ENCODE measurements at regions not wholly inside any gene's neighbourhood (a gene's known extent, or its start where the extent isn't known, plus 50 kb on each side); places are given as distances from the start of the nearest gene placed in this dataset.

- no peak overlapping the region for H3K4me3 ChIP-seq (ENCODE audit: low read depth, low read length)
- no peak for TF ChIP-seq CTCF (conservative IDR thresholded peaks at IDR 0.05; ENCODE audit: low read depth, low read length)
- DNase-seq (ENCODE audit: low read depth) = no peak
Measured at GRCh38 chr2:188766471-188766856, 207.7 kb upstream of the COL3A1 start.

GRCh38 chr2:188767176-188767575 lies 207.0 kb upstream of the COL3A1 start:
- H3K4me3 ChIP-seq (ENCODE audit: low read depth, low read length) = no peak overlapping the region
- no peak for TF ChIP-seq CTCF (conservative IDR thresholded peaks at IDR 0.05; ENCODE audit: low read depth, low read length)
- no peak for DNase-seq (ENCODE audit: low read depth)

GRCh38 chr2:188770296-188770695 lies 203.9 kb upstream of the COL3A1 start:
- TF ChIP-seq CTCF (conservative IDR thresholded peaks at IDR 0.05; ENCODE audit: low read depth, low read length) = no peak
- no peak overlapping the region for H3K4me3 ChIP-seq (ENCODE audit: low read depth, low read length)
- DNase-seq (ENCODE audit: low read depth) = no peak

- no peak for TF ChIP-seq CTCF (conservative IDR thresholded peaks at IDR 0.05; ENCODE audit: low read depth, low read length)
- DNase-seq (ENCODE audit: low read depth) = no peak
- H3K4me3 ChIP-seq (ENCODE audit: low read depth, low read length) = no peak overlapping the region
Measured at GRCh38 chr2:188773075-188773474, 201.1 kb upstream of the COL3A1 start.

- no peak for TF ChIP-seq CTCF (conservative IDR thresholded peaks at IDR 0.05; ENCODE audit: low read depth, low read length)
- DNase-seq (ENCODE audit: low read depth) = no peak
- no peak overlapping the region for H3K4me3 ChIP-seq (ENCODE audit: low read depth, low read length)
Measured at GRCh38 chr2:188776634-188777033, 197.5 kb upstream of the COL3A1 start.

GRCh38 chr2:188784269-188784762 lies 189.9 kb upstream of the COL3A1 start:
- TF ChIP-seq CTCF (conservative IDR thresholded peaks at IDR 0.05; ENCODE audit: low read depth, low read length) = peak; percentile 8
- DNase-seq (ENCODE audit: low read depth) = no peak
- H3K4me3 ChIP-seq (ENCODE audit: low read depth, low read length) = no peak overlapping the region

- H3K4me3 ChIP-seq (ENCODE audit: low read depth, low read length) = no peak overlapping the region
- no peak for TF ChIP-seq CTCF (conservative IDR thresholded peaks at IDR 0.05; ENCODE audit: low read depth, low read length)
- no peak for DNase-seq (ENCODE audit: low read depth)
Measured at GRCh38 chr2:188785061-188785460, 189.1 kb upstream of the COL3A1 start.

All from epithelial cell of proximal tubule (primary cell).